ENCODE measurements at regions not wholly inside any gene's neighbourhood (a gene's known extent, or its start where the extent isn't known, plus 50 kb on each side); places are given as distances from the start of the nearest gene placed in this dataset.

DNA sequence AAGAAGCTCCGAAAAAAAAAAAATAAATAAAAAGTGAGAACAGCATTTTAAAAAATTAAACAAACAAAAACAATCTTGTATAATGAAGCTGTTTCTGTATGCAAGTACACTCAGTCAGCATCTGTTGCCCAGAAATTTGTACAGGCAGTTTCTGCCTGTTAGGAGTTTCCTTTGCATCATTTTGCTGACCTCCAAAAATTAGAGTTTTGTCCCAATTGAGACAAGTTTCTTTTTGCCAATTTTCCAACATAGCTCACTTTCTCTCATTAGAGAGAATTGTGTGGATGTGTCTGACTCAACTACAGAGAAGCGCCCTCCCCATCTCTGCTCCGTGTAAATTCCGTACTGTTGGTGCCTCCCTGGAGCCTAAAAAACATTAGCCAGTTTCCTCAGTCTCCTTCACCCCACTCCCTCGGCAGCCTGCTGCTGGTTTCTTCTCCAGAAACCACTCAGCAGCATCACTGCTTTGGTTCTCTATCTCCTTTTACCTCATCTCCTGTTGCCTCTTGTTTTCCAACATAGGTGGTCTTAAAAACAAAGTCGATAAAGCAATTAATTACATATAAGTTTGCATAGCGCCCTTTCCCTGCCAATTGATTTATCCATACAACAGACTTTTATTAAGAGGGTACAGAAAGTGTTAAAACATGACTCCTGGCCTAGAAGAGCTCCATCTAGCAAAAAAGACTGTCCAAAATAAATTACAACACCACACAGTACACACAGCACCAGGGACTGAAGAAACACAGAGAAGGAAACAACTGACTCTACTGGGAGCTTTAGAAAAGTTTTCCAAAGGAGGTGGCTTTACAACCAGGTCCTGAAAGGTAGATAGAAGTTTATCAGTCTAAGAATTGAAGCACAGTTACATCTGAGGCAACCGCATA, 286.7 kb downstream of the SHOX2 start:
- TF ChIP-seq, protein P1, sequence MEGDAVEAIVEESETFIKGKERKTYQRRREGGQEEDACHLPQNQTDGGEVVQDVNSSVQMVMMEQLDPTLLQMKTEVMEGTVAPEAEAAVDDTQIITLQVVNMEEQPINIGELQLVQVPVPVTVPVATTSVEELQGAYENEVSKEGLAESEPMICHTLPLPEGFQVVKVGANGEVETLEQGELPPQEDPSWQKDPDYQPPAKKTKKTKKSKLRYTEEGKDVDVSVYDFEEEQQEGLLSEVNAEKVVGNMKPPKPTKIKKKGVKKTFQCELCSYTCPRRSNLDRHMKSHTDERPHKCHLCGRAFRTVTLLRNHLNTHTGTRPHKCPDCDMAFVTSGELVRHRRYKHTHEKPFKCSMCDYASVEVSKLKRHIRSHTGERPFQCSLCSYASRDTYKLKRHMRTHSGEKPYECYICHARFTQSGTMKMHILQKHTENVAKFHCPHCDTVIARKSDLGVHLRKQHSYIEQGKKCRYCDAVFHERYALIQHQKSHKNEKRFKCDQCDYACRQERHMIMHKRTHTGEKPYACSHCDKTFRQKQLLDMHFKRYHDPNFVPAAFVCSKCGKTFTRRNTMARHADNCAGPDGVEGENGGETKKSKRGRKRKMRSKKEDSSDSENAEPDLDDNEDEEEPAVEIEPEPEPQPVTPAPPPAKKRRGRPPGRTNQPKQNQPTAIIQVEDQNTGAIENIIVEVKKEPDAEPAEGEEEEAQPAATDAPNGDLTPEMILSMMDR (IDR thresholded peaks at IDR 0.05) = no peak
- no peak for TF ChIP-seq POLR2A (IDR thresholded peaks at IDR 0.05)

All from Peyer's patch (tissue), 4 donors.